PC-3 (cell line): ENCODE measurements at regions not wholly inside any gene's neighbourhood (a gene's known extent, or its start where the extent isn't known, plus 50 kb on each side); places are given as distances from the start of the nearest gene placed in this dataset.

Experiments
- ATAC-seq: fragments of 200-7000 bp; cut with Tn5 transposase; 2 replicates; pipeline ENCODE4 v1.9.1; 2020; ENCODE audit warnings: mild to moderate bottlenecking, moderate library complexity
- BruUV-seq: library from RNA; stranded (reverse); fragments of 400-500 nt; replicated peaks from 2 replicates; lab custom pipeline; 2021; lab: Mats Ljungman, UMichigan
- CTCF ChIA-PET: fragments of 300-600 bp; sonication (Branson Sonifier 250); formaldehyde crosslinking; loops from one replicate; lab custom pipeline; 2022; ENCODE audit warnings: antibody characterized with exemption; lab: Charles Lee
- POLR2A ChIA-PET: fragments of 300-600 bp; sonication (Branson Sonifier 250); formaldehyde crosslinking; loops from one replicate; lab custom pipeline; 2022; ENCODE audit warnings: antibody characterized with exemption; ENCODE audit not compliant: unreplicated experiment; lab: Charles Lee
- DNase-seq: peaks from one replicate; pipeline ENCODE4 v3.0.0-alpha.2; 2015
- H2AFZ ChIP-seq: fragments of 300-600 bp; sonication (generic); 2 replicates; pipeline ENCODE4 v1.6.0; 2016; ENCODE audit warnings: antibody characterized with exemption, low read length
- H3F3A ChIP-seq: fragments of 300-600 bp; sonication (generic); one replicate; pipeline ENCODE4 v1.6.0; 2017; ENCODE audit warnings: antibody characterized with exemption, low read length, control low read depth, mild to moderate bottlenecking; ENCODE audit not compliant: unreplicated experiment
- H3K27ac ChIP-seq: fragments of 300-600 bp; sonication (generic); 2 replicates; pipeline ENCODE4 v1.5.1; 2016; ENCODE audit warnings: mild to moderate bottlenecking, low read length
- H3K27me3 ChIP-seq: fragments of 300-600 bp; sonication (generic); 2 replicates; pipeline ENCODE4 v1.6.1; 2016; ENCODE audit warnings: low read length, mixed read lengths
- H3K36me3 ChIP-seq: fragments of 300-600 bp; sonication (generic); 2 replicates; pipeline ENCODE4 v1.6.1; 2016; ENCODE audit warnings: low read depth, mixed run types, low read length, mixed read lengths
- H3K4me1 ChIP-seq: fragments of 300-600 bp; sonication (generic); 2 replicates; pipeline ENCODE4 v1.5.1; 2016; ENCODE audit warnings: low read length; ENCODE audit not compliant: insufficient read depth
- H3K4me2 ChIP-seq: fragments of 300-600 bp; sonication (generic); 2 replicates; pipeline ENCODE4 v1.6.0; 2016; ENCODE audit warnings: low read length
- H3K4me3 ChIP-seq: fragments of 300-600 bp; sonication (generic); 2 replicates; pipeline ENCODE4 v1.5.1; 2016; ENCODE audit warnings: mild to moderate bottlenecking, low read length, mixed read lengths
- H3K79me2 ChIP-seq: fragments of 300-600 bp; sonication (generic); 2 replicates; pipeline ENCODE4 v1.6.1; 2017; ENCODE audit warnings: low read length, mixed read lengths
- H3K9ac ChIP-seq: fragments of 300-600 bp; sonication (generic); 2 replicates; pipeline ENCODE4 v1.6.0; 2016; ENCODE audit warnings: mild to moderate bottlenecking, low read length
- H3K9me2 ChIP-seq: fragments of 300-600 bp; sonication (generic); replicated peaks from 2 replicates; pipeline ENCODE4 v1.6.1; 2016; ENCODE audit warnings: mixed run types, low read length, mixed read lengths
- H3K9me3 ChIP-seq: fragments of 300-600 bp; sonication (generic); 2 replicates; pipeline ENCODE4 v1.6.1; 2016; ENCODE audit warnings: low read length, mixed read lengths
- H4K20me1 ChIP-seq: fragments of 300-600 bp; sonication (generic); 2 replicates; pipeline ENCODE4 v1.6.1; 2016; ENCODE audit warnings: low read length, mixed read lengths
- CTCF ChIP-seq: fragments of 300-600 bp; sonication (generic); conservative IDR thresholded peaks from 2 replicates; pipeline ENCODE4 v1.5.1; 2017; ENCODE audit warnings: antibody characterized with exemption, low read depth, mild to moderate bottlenecking, low read length
- EZH2 ChIP-seq: fragments of 300-600 bp; sonication (generic); IDR thresholded peaks from one replicate; pipeline ENCODE4 v1.6.1; 2017; ENCODE audit warnings: antibody characterized with exemption, mild to moderate bottlenecking, low read length; ENCODE audit not compliant: unreplicated experiment
- EZH2phosphoT487 ChIP-seq: fragments of 300-600 bp; sonication (generic); IDR thresholded peaks from 2 replicates; pipeline ENCODE4 v1.6.1; 2018; ENCODE audit warnings: mild to moderate bottlenecking, antibody characterized with exemption, low read length, borderline replicate concordance
- intact Hi-C: fragments of 100-400 bp; cut with micrococcal nuclease; formaldehyde crosslinking; loops from 2 replicates; pipeline ENCODE4 v1.9.0; 2023

- Histone ChIP-seq H3K79me2 (no peaks in the 10 kb centered on the region), H3K36me3 (no peaks in the 10 kb centered on the region; the same call in 1 of the 2 replicates), H3K9ac (no peak overlapping the region), H3K4me3 (no peak overlapping the region), H3K9me2 (no peaks in the 10 kb centered on the region), H2AFZ (no peak overlapping the region), H3K27ac (no peak overlapping the region), H3K4me1 (no peaks in the 10 kb centered on the region), H3K9me3 (no peaks in the 10 kb centered on the region), H3K4me2 (no peak overlapping the region), H3F3A (no peaks in the 10 kb centered on the region), H4K20me1 (no peaks in the 10 kb centered on the region), H3K27me3 (no peaks in the 10 kb centered on the region)
- intact Hi-C loops = no loop called here
- ATAC-seq (no peak), DNase-seq (no peak)
- POLR2A ChIA-PET = no interaction called here
- no TSS peak for BruUV-seq
- TF ChIP-seq EZH2phosphoT487 (no peak), CTCF (no peak), EZH2 (no peak)
- CTCF ChIA-PET = no interaction called here
Observed at GRCh38 chr13:46480131-46480530, 72.8 kb upstream of the LRCH1 start.

GRCh38 chr13:46479691-46480090 lies 73.3 kb upstream of the LRCH1 start:
- Histone ChIP-seq H3K9me3 (no peaks in the 10 kb centered on the region), H3K4me1 (no peaks in the 10 kb centered on the region), H2AFZ (no peak overlapping the region), H3K9me2 (no peaks in the 10 kb centered on the region), H3K9ac (no peak overlapping the region), H3K79me2 (no peaks in the 10 kb centered on the region), H3K4me3 (no peak overlapping the region), H4K20me1 (no peaks in the 10 kb centered on the region), H3K4me2 (no peak overlapping the region), H3K36me3 (no peaks in the 10 kb centered on the region; the same call in 1 of the 2 replicates), H3K27ac (no peak overlapping the region), H3F3A (no peaks in the 10 kb centered on the region), H3K27me3 (no peaks in the 10 kb centered on the region)
- TF ChIP-seq CTCF = no peak
- no peak for TF ChIP-seq EZH2phosphoT487
- TF ChIP-seq EZH2 = no peak
- ChIA-PET CTCF (no interaction called here), POLR2A (no interaction called here)
- intact Hi-C loops = no loop called here
- ATAC-seq = no peak
- BruUV-seq = no TSS peak
- DNase-seq = no peak

GRCh38 chr13:46479283-46479682 lies 73.7 kb upstream of the LRCH1 start:
- no peak overlapping the region for H3K4me2 ChIP-seq
- POLR2A ChIA-PET = no interaction called here

More at GRCh38 chr13:46479283-46479682, 73.7 kb upstream of the LRCH1 start:
- Histone ChIP-seq H3K9me3 (no peaks in the 10 kb centered on the region), H3K79me2 (no peaks in the 10 kb centered on the region), H4K20me1 (no peaks in the 10 kb centered on the region), H3K27ac (no peak overlapping the region), H2AFZ (no peak overlapping the region), H3K9ac (no peak overlapping the region), H3K4me3 (no peak overlapping the region), H3K27me3 (no peaks in the 10 kb centered on the region), H3K4me1 (no peaks in the 10 kb centered on the region), H3F3A (no peaks in the 10 kb centered on the region), H3K9me2 (no peaks in the 10 kb centered on the region), H3K36me3 (no peaks in the 10 kb centered on the region)
- CTCF ChIA-PET = no interaction called here
- intact Hi-C loops = no loop called here
- ATAC-seq = no peak
- BruUV-seq = no TSS peak
- TF ChIP-seq CTCF (no peak), EZH2 (no peak), EZH2phosphoT487 (no peak)
- no peak for DNase-seq
